ENCODE measurements at regions not wholly inside any gene's neighbourhood (a gene's known extent, or its start where the extent isn't known, plus 50 kb on each side); places are given as distances from the start of the nearest gene placed in this dataset.

- DNase-seq (ENCODE audit: extremely low read depth, low read depth), result no peak
- TF ChIP-seq, protein P1, sequence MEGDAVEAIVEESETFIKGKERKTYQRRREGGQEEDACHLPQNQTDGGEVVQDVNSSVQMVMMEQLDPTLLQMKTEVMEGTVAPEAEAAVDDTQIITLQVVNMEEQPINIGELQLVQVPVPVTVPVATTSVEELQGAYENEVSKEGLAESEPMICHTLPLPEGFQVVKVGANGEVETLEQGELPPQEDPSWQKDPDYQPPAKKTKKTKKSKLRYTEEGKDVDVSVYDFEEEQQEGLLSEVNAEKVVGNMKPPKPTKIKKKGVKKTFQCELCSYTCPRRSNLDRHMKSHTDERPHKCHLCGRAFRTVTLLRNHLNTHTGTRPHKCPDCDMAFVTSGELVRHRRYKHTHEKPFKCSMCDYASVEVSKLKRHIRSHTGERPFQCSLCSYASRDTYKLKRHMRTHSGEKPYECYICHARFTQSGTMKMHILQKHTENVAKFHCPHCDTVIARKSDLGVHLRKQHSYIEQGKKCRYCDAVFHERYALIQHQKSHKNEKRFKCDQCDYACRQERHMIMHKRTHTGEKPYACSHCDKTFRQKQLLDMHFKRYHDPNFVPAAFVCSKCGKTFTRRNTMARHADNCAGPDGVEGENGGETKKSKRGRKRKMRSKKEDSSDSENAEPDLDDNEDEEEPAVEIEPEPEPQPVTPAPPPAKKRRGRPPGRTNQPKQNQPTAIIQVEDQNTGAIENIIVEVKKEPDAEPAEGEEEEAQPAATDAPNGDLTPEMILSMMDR (IDR thresholded peaks at IDR 0.05; ENCODE audit: low read depth, low read length), result no peak
Measured at GRCh38 chr2:64718250-64718885, 64.7 kb upstream of the SERTAD2 start.

GRCh38 chr2:64720535-64721319 lies 67.0 kb upstream of the SERTAD2 start:
- TF ChIP-seq, protein P1 (IDR thresholded peaks at IDR 0.05; ENCODE audit: low read depth, low read length), result no peak
- no peak for DNase-seq (ENCODE audit: extremely low read depth, low read depth)

DNA sequence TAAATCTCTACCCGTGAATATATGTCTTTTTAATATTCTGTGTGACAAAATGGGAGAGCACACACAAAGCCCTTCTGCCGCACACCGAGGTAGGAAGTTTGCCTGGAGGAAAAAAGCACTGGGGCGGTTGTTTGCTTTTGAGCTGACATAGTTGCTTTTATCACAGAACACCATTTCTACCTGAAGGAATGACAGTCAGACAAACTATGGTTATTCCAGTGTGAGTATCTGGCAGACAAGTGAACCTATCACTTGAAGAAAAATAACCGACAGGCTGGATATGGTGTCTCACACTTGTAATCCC lies 67.6 kb upstream of the SERTAD2 start:
- TF ChIP-seq, protein P1 (IDR thresholded peaks at IDR 0.05; ENCODE audit: low read depth, low read length), result no peak
- DNase-seq (ENCODE audit: extremely low read depth, low read depth), result no peak

- TF ChIP-seq, protein P1 (IDR thresholded peaks at IDR 0.05; ENCODE audit: low read depth, low read length), result no peak
Measured at GRCh38 chr2:64722291-64723044, 68.8 kb upstream of the SERTAD2 start.

DNA sequence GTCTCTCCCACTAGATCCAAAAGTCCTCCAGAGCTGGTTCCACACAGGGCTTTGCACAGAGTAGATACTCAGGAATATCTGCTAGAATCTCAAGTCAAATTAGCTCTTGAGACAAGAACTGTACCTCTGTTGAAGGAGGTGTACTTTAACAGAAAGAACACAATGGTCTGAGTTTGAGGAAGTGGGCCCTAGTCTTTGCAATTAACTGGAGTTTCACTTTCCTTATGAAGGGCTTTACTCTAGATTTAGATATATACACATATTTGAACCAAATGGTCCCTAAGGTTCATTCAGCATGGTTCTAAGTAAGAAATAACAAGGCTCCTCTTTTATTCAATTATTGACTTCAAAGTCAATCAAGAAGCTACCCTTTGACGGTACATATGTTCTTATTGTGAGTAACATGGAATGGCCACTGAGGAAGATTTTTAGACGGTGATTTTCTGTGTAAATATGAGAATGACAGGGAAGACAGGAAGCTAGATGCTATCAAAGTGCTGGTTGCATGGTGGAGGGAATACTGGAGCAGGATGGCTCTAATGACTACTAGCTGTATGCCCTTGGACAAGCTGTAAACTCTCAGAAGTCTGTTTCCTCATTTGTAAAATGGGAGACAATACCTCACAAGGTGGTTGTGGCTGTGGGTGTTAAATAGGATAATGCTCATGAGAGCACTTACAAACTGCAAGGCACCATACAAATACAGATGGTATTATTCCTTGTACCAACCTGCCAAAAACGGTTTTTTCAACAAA lies 73.5 kb upstream of the SERTAD2 start:
- no peak for DNase-seq (ENCODE audit: extremely low read depth, low read depth)
- TF ChIP-seq, protein P1 (IDR thresholded peaks at IDR 0.05; ENCODE audit: low read depth, low read length), result no peak

More at GRCh38 chr2:64722291-64723044, 68.8 kb upstream of the SERTAD2 start:
- no peak for DNase-seq (ENCODE audit: extremely low read depth, low read depth)

- TF ChIP-seq, protein P1 (IDR thresholded peaks at IDR 0.05; ENCODE audit: low read depth, low read length), result no peak
- DNase-seq (ENCODE audit: extremely low read depth, low read depth), result no peak
Measured at GRCh38 chr2:64727843-64728463, 74.2 kb upstream of the SERTAD2 start.

Measured in AG09319 (cell line).